ENCODE measurements at regions not wholly inside any gene's neighbourhood (a gene's known extent, or its start where the extent isn't known, plus 50 kb on each side); places are given as distances from the start of the nearest gene placed in this dataset.

- no peak for TF ChIP-seq POLR2A (IDR thresholded peaks at IDR 0.05)
- TF ChIP-seq, protein P1, sequence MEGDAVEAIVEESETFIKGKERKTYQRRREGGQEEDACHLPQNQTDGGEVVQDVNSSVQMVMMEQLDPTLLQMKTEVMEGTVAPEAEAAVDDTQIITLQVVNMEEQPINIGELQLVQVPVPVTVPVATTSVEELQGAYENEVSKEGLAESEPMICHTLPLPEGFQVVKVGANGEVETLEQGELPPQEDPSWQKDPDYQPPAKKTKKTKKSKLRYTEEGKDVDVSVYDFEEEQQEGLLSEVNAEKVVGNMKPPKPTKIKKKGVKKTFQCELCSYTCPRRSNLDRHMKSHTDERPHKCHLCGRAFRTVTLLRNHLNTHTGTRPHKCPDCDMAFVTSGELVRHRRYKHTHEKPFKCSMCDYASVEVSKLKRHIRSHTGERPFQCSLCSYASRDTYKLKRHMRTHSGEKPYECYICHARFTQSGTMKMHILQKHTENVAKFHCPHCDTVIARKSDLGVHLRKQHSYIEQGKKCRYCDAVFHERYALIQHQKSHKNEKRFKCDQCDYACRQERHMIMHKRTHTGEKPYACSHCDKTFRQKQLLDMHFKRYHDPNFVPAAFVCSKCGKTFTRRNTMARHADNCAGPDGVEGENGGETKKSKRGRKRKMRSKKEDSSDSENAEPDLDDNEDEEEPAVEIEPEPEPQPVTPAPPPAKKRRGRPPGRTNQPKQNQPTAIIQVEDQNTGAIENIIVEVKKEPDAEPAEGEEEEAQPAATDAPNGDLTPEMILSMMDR (IDR thresholded peaks at IDR 0.05): no peak
- no peak for TF ChIP-seq EP300 (IDR thresholded peaks at IDR 0.05; ENCODE audit: low read depth)
- no peak for TF ChIP-seq POLR2AphosphoS5 (IDR thresholded peaks at IDR 0.05)
Measured at GRCh38 chr13:84446972-84447639, 564.8 kb upstream of the SLITRK1 start.
